ENCODE measurements at regions not wholly inside any gene's neighbourhood (a gene's known extent, or its start where the extent isn't known, plus 50 kb on each side); places are given as distances from the start of the nearest gene placed in this dataset.

GRCh38 chr3:118445036-118445435 is 589.6 kb downstream of the IGSF11 start:
- TF ChIP-seq EZH2phosphoT487 (IDR thresholded peaks at IDR 0.05; ENCODE audit: insufficient read depth, low read depth) (no peak), EZH2 (IDR thresholded peaks at IDR 0.05; ENCODE audit: insufficient read depth, poor library complexity, severe bottlenecking) (no peak)

All from GM23248 (cell line).